GM12878 (cell line): ENCODE measurements at regions not wholly inside any gene's neighbourhood (a gene's known extent, or its start where the extent isn't known, plus 50 kb on each side); places are given as distances from the start of the nearest gene placed in this dataset.

Experiments used
- ATF2 ChIP-seq: IDR thresholded peaks from 2 replicates; pipeline ENCODE4 v1.6.1; 2012; ENCODE audit warnings: low read length, inconsistent platforms
- CHD4 ChIP-seq: fragments of 200-600 bp; sonication (generic); IDR thresholded peaks from 2 replicates; pipeline ENCODE4 v1.6.1; 2016; ENCODE audit warnings: mild to moderate bottlenecking
- E4F1 ChIP-seq: fragments of 450-650 bp; IDR thresholded peaks from 2 replicates; pipeline ENCODE4 v1.6.1; 2018; ENCODE audit warnings: borderline replicate concordance, mild to moderate bottlenecking; ENCODE audit not compliant: partially characterized antibody
- ETV6 ChIP-seq, 2 experiments: fragments of 450-650 bp in 1 of 2; IDR thresholded peaks in 1 of 2; conservative IDR thresholded peaks in 1 of 2; 2 replicates each; pipeline ENCODE4 v1.6.1; 2014; ENCODE audit warnings: antibody characterized with exemption in 1 of 2, borderline replicate concordance in 1 of 2, low read depth in 1 of 2, mild to moderate bottlenecking in 1 of 2, moderate library complexity in 1 of 2
- HCFC1 ChIP-seq: fragments of 150-350 bp; IDR thresholded peaks from 2 replicates; pipeline ENCODE4 v1.6.1; 2014; ENCODE audit warnings: low read length
- HDGF ChIP-seq: fragments of 450-650 bp; IDR thresholded peaks from 2 replicates; pipeline ENCODE4 v1.6.1; 2016; ENCODE audit warnings: antibody characterized with exemption
- MEF2A ChIP-seq: IDR thresholded peaks from 2 replicates; pipeline ENCODE4 v1.6.1; 2011; ENCODE audit warnings: low read depth, mild to moderate bottlenecking, low read length, moderate library complexity; ENCODE audit not compliant: insufficient read depth
- MTA2 ChIP-seq: fragments of 450-650 bp; IDR thresholded peaks from 2 replicates; pipeline ENCODE4 v1.6.1; 2016; ENCODE audit warnings: low read depth, mild to moderate bottlenecking, moderate library complexity
- MXI1 ChIP-seq: fragments of 150-350 bp; IDR thresholded peaks from 2 replicates; pipeline ENCODE4 v1.6.1; 2011; ENCODE audit warnings: low read depth, mild to moderate bottlenecking, inconsistent platforms, low read length, improper control_type of control experiment
- RBBP5 ChIP-seq: fragments of 200-600 bp; sonication (generic); conservative IDR thresholded peaks from 2 replicates; pipeline ENCODE4 v1.6.1; 2016
- SMAD5 ChIP-seq: IDR thresholded peaks from 2 replicates; pipeline ENCODE4 v1.6.1; 2016; ENCODE audit warnings: antibody characterized with exemption, low read depth
- SP1 ChIP-seq: IDR thresholded peaks from one replicate; pipeline ENCODE4 v1.6.1; 2011; ENCODE audit warnings: low read depth, low read length
- STAT1 ChIP-seq: fragments of 450-650 bp; conservative IDR thresholded peaks from 2 replicates; pipeline ENCODE4 v1.6.1; 2014; ENCODE audit warnings: antibody characterized with exemption, mild to moderate bottlenecking
- TBL1XR1 ChIP-seq: IDR thresholded peaks from 2 replicates; pipeline ENCODE4 v1.6.1; 2012; ENCODE audit warnings: low read depth, low read length, improper control_type of control experiment
- ZNF274 ChIP-seq: IDR thresholded peaks from one replicate; pipeline ENCODE4 v1.8.0; 2011; ENCODE audit not compliant: insufficient read length, insufficient read depth
- ZNF592 ChIP-seq: fragments of 450-650 bp; IDR thresholded peaks from 2 replicates; pipeline ENCODE4 v1.6.1; 2017; ENCODE audit warnings: mild to moderate bottlenecking, moderate library complexity
- TF ChIP-seq, protein P1 (sequence below): fragments of 450-650 bp; IDR thresholded peaks from 2 replicates; pipeline ENCODE4 v1.6.1; 2017; ENCODE audit warnings: mild to moderate bottlenecking
- TF ChIP-seq, protein P2 (sequence below): fragments of 450-650 bp; IDR thresholded peaks from 2 replicates; pipeline ENCODE4 v1.6.1; 2018; ENCODE audit warnings: mild to moderate bottlenecking, low read depth, moderate library complexity; ENCODE audit not compliant: partially characterized antibody

DNA sequence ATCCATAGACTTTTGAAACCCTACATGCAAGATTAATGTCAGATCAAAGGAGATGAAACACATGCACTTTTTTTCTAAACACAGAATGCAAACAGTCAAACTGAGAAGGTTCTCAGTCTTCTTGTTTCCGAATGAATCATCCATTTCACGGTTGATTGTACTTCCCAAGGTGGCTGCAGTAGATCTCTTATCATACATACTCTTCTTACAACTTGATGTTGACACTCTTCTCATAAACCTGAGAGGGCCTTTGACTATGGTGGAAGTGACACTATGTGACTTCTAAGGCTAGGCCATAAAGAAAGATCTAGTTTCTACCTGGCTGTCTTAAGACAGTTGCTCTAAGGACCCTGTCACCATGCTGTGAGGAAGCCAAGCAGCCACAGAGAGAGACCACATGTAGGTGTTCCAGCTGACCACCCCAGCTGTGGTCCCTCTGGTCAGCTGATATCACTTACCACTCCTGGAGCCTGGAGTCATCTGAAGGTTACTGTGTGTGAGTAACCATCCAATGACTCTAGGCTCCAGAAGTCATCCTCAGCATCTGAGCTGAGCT lies 67.2 kb upstream of the HMGA2 start (continued):
- TF ChIP-seq ZNF592 (no peak), ETV6 (conservative IDR thresholded peaks at IDR 0.05 in 1 of 2, IDR thresholded peaks at IDR 0.05 in 1 of 2; ENCODE audit: borderline replicate concordance in 1 of 2, low read depth in 1 of 2) (peak in 1 of 2 experiments; percentile 99; a peak in 2 of 4 replicates), MEF2A (peak; percentile 58; the same call in 1 of the 2 replicates), ATF2 (peak; percentile 98), RBBP5 (no peak), STAT1 (no peak), TBL1XR1 (peak; percentile 73; the same call in 1 of the 2 replicates), MXI1 (no peak), E4F1 (no peak), CHD4 (no peak), HCFC1 (no peak), HDGF (no peak), MTA2 (peak; percentile 68; the same call in 1 of the 2 replicates), SP1 (peak; percentile 13), SMAD5 (no peak), ZNF274 (no peak)
- TF ChIP-seq, protein P1, sequence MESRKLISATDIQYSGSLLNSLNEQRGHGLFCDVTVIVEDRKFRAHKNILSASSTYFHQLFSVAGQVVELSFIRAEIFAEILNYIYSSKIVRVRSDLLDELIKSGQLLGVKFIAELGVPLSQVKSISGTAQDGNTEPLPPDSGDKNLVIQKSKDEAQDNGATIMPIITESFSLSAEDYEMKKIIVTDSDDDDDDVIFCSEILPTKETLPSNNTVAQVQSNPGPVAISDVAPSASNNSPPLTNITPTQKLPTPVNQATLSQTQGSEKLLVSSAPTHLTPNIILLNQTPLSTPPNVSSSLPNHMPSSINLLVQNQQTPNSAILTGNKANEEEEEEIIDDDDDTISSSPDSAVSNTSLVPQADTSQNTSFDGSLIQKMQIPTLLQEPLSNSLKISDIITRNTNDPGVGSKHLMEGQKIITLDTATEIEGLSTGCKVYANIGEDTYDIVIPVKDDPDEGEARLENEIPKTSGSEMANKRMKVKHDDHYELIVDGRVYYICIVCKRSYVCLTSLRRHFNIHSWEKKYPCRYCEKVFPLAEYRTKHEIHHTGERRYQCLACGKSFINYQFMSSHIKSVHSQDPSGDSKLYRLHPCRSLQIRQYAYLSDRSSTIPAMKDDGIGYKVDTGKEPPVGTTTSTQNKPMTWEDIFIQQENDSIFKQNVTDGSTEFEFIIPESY: no peak
- TF ChIP-seq, protein P2, sequence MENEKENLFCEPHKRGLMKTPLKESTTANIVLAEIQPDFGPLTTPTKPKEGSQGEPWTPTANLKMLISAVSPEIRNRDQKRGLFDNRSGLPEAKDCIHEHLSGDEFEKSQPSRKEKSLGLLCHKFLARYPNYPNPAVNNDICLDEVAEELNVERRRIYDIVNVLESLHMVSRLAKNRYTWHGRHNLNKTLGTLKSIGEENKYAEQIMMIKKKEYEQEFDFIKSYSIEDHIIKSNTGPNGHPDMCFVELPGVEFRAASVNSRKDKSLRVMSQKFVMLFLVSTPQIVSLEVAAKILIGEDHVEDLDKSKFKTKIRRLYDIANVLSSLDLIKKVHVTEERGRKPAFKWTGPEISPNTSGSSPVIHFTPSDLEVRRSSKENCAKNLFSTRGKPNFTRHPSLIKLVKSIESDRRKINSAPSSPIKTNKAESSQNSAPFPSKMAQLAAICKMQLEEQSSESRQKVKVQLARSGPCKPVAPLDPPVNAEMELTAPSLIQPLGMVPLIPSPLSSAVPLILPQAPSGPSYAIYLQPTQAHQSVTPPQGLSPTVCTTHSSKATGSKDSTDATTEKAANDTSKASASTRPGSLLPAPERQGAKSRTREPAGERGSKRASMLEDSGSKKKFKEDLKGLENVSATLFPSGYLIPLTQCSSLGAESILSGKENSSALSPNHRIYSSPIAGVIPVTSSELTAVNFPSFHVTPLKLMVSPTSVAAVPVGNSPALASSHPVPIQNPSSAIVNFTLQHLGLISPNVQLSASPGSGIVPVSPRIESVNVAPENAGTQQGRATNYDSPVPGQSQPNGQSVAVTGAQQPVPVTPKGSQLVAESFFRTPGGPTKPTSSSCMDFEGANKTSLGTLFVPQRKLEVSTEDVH: no peak
